ENCODE measurements at regions not wholly inside any gene's neighbourhood (a gene's known extent, or its start where the extent isn't known, plus 50 kb on each side); places are given as distances from the start of the nearest gene placed in this dataset.
"Not testable (repeated sequence)": the region's sequence is repeated elsewhere in the genome, so short reads cannot be mapped to it uniquely, and the experiment has no call there.

- no peak for DNase-seq
Measured at GRCh38 chr7:68971634-68972340, 626.5 kb upstream of the AUTS2 start.

GRCh38 chr7:68977385-68978055 lies 620.8 kb upstream of the AUTS2 start:
- DNase-seq: no peak

DNA sequence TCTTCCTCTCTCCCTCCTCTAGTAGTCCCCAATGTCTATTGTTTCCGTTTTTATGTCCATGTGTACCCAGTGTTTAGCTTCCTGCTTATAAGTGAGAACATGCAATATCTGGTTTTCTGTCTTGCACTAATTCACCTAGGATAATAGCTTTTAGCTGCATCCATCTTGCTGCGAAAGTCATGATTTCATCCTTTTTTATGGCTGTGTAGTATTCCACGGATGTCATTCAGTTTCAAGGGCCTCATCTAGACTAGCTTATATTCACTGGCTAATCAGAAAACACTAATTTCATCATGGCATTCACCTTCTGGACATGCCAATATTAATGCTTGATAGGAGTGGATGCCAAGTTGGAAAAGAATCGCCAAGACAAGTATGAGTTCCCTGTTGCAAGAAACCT lies 619.6 kb upstream of the AUTS2 start:
- no peak for DNase-seq

GRCh38 chr7:68980011-68980410 lies 618.3 kb upstream of the AUTS2 start:
- DNase-seq: no peak

DNA sequence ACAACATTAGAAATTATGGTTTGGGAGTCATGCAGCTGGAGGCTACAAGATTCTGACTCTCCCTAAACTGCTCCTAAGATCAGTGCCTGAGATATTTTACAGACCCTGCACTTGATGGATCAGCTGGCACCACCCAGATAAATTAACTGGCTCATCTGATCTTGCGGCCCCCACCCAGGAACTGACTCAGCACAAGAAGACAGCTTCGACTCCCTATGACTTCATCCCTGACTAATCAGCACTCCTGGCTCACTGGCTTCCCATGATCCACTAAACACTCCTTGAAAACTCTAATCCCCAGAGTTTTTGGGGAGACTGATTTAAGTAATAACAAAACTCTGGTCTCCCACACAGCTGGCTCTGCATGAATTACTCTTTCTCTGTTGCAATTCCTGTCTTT lies 617.8 kb upstream of the AUTS2 start:
- DNase-seq: not testable (repeated sequence)

DNA sequence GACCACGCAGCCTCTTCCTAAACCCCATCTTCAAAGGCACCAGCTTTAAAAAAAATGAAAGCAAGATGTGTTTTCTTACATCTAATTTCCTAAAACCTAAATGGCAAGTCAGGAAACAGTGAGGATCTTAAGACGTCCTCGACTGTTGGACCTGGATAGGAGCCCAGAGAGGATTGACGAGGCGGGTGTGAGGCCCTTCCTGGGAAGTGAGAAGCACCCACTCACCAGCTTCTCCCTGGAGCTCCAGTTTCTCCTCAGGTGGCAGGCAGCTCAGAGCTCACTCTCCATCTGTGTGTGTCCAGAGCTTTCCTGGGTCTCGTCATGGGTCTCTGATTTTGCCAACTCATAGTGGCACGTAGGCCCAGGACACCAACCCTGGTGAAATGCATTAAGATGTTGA lies 614.0 kb upstream of the AUTS2 start:
- DNase-seq: no peak

- no peak for DNase-seq
Measured at GRCh38 chr7:68994841-68995240, 603.4 kb upstream of the AUTS2 start.

GRCh38 chr7:68998136-68998535 lies 600.1 kb upstream of the AUTS2 start:
- DNase-seq: no peak

- no peak for DNase-seq
Measured at GRCh38 chr7:69002416-69002815, 595.9 kb upstream of the AUTS2 start.

DNA sequence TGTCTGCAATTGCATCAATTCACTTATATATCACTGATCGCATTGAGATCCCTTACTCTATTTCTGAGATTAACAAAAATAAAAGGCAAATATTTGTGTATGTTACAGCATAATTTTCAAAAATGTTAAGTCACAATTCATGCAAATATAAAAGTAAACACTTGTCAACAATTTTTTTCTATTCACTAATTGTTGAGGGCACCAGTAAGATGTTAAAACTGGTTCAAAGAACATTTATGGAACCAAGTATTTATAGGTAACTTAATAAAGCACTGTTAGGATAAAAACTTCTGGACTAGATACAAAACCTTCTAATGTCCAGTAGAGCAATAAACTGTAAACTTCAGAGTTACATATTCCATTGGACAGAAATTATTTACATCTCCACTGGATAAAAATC lies 586.1 kb upstream of the AUTS2 start:
- DNase-seq: no peak

- no peak for DNase-seq
Measured at GRCh38 chr7:69017208-69017607, 581.1 kb upstream of the AUTS2 start.

DNA sequence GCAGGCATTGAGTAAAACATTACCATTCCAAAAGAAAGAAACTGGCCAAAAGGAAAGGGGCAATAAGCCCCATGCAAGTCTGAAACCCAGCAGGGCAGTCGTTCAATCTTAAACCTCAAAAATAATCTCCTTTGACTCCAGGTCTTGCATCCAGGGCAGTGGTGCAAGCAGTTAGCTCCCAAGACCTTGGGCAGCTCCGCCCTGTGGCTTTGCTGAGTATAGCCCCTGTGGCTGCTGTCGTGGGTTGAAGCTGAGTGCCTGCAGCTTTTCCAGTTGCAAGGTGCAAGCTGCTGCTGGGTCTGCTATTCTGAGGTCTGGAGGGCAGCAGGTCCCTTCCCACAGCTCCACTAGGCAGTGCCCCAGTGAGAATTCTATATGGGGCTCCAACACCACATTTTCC lies 580.1 kb upstream of the AUTS2 start:
- DNase-seq: no peak

GRCh38 chr7:69019437-69019836 lies 578.8 kb upstream of the AUTS2 start:
- no peak for DNase-seq

GRCh38 chr7:69020536-69020935 lies 577.7 kb upstream of the AUTS2 start:
- no peak for DNase-seq

DNA sequence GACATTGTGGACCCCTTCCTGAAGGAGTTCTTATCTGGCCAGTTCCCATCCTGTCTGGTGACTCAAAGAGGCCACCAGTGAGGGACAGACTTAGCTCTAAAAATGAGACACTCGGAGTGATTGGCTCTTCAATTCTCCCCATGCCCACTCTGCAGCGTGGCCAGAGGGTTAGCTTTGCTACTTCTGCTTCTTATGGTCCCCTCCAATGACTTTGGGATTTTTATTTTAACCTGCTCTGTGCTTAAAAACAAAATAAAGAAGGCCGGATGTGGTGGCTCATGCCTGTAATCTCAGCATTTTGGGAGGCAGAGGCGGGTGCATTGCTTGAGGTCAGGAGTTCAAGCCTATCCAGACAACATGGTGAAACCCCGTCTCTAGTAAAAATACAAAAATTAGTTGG lies 573.0 kb upstream of the AUTS2 start:
- no peak for DNase-seq

GRCh38 chr7:69032848-69033247 lies 565.4 kb upstream of the AUTS2 start:
- no peak for DNase-seq

DNA sequence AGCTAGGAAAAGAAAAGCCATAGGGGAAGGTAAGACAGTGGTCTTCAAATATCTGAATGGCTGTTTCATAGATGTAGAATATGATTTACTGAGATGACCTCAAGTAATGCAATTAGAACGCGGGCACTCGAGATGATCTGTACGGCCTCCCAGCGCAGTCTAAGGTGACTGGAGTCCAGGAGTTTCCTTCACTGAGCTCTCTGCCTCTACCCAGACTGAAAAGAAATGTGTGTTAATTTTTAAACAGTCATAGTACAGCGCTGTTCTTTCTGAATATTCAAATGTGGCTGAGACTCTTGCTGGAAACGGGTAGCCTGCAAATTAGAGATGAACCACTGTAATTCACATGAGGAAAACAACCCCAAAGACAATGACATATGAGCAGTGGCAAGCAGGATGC lies 562.4 kb upstream of the AUTS2 start:
- no peak for DNase-seq

DNA sequence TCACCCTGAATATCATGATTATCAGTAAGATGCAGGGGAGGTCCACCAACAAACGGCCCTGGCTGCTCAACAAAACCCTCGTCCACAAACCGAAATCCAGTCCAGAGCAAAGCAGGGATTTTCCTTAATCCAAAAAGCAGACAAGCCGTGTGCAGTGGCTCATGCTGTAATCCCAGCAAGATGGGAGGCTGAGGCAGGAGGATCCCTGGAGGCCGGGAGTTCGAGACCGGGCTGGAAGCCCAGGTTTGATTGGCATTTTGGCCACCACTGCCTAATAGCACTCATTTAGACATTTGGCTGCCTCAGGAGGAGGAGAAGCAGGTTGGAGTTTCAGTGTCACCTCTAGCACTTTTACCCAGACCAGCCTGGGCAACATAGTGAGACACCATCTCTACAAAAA lies 562.0 kb upstream of the AUTS2 start:
- DNase-seq: no peak

DNA sequence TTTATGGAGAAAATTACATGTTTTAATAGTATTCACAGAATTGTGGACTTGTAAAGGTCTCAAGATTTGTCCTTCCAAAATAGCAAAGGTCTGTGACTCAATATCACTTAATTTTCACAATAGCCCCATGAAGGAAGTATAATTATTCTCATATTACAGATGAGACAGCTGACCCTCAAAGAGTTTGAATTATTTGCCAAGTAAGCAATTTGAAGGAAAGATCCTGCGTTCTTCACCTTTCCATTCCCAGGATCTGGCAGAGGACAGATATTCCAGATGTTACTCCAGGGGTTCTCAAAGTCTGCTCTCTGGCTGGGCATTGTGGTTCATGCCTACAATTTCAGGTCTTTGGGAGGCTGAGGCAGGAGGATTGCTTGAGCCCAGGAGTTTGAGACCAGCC lies 559.4 kb upstream of the AUTS2 start:
- no peak for DNase-seq

GRCh38 chr7:69042138-69042537 lies 556.1 kb upstream of the AUTS2 start:
- no peak for DNase-seq

DNA sequence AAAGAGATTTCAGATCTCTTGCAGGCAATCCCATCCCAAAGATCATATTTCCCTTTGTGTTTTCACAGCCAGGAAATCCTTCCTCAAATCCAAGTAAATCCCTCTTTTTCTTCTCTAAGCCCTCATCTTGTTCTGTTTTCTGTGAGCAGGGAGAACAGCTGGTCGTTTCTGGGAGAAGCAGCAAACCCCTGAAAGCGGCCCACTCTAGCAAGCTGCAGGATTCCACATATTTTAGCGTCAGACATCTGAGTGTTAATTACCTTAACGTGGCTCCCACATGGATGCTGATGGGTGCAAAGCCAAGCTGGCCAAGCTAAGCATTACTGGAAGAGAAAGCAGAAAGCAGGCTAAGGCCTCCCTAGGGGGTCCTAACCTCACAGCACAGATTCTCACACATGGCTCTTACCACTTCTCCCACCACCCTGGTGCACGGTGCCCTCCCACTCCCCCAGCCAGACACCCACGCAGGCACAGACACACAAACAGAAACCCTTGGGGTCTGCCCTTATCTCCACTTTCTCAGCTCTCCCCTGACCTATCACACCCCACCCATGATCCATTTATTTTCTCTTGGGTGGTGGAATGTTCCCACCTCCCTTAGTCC lies 551.0 kb upstream of the AUTS2 start:
- no peak for DNase-seq

- DNase-seq: no peak
Measured at GRCh38 chr7:69049326-69049725, 548.9 kb upstream of the AUTS2 start.

- DNase-seq: no peak
Measured at GRCh38 chr7:69052447-69052846, 545.8 kb upstream of the AUTS2 start.

DNA sequence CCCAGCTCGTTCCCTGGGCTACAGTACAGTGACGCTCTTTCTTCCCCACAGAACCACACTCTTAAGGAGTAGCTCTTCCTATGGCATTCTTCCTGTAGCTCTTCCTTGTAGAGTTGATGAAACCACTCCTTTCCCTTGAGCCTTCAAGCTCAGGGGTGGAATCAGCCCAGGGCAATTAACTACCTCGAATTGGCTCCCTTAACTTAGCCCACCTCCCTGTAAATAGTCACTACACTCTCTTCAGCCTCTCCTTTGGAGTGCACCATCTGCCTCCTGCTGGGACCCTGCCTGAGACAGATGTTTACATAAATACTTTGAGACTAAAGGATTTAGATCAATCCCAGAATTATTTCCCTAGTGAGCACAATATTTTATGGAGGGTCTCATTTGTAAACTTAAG lies 537.8 kb upstream of the AUTS2 start:
- DNase-seq: no peak
